ENCODE measurements at regions not wholly inside any gene's neighbourhood (a gene's known extent, or its start where the extent isn't known, plus 50 kb on each side); places are given as distances from the start of the nearest gene placed in this dataset.

GRCh38 chr12:13595536-13596443 lies 385.6 kb downstream of the GRIN2B start:
- no peak for DNase-seq (ENCODE audit: low spot score)

GRCh38 chr12:13594731-13595514 lies 386.5 kb downstream of the GRIN2B start:
- no peak for DNase-seq (ENCODE audit: low spot score)

- DNase-seq (ENCODE audit: low spot score) = no peak
These were observed 389.1 kb downstream of the GRIN2B start for GRCh38 chr12:13592063-13592942.

GRCh38 chr12:13591488-13591887 lies 389.9 kb downstream of the GRIN2B start:
- DNase-seq (ENCODE audit: low spot score) = no peak

GRCh38 chr12:13591059-13591458 lies 390.3 kb downstream of the GRIN2B start:
- no peak for DNase-seq (ENCODE audit: low spot score)

- no peak for DNase-seq (ENCODE audit: low spot score)
These were observed 392.0 kb downstream of the EMP1 start for GRCh38 chr12:13588574-13588973.

GRCh38 chr12:13587721-13588390 lies 391.3 kb downstream of the EMP1 start:
- no peak for DNase-seq (ENCODE audit: low spot score)

- no peak for DNase-seq (ENCODE audit: low spot score)
These were observed 389.8 kb downstream of the EMP1 start for GRCh38 chr12:13586361-13586760.

GRCh38 chr12:13584541-13584940 lies 388.0 kb downstream of the EMP1 start:
- no peak for DNase-seq (ENCODE audit: low spot score)

- no peak for DNase-seq (ENCODE audit: low spot score)
These were observed 387.1 kb downstream of the EMP1 start for GRCh38 chr12:13583630-13584029.

- DNase-seq (ENCODE audit: low spot score) = no peak
These were observed 385.9 kb downstream of the EMP1 start for GRCh38 chr12:13582421-13582820.

- DNase-seq (ENCODE audit: low spot score) = no peak
These were observed 384.5 kb downstream of the EMP1 start for GRCh38 chr12:13581031-13581430.

- no peak for DNase-seq (ENCODE audit: low spot score)
These were observed 383.7 kb downstream of the EMP1 start for GRCh38 chr12:13580206-13580605.

- DNase-seq (ENCODE audit: low spot score) = no peak
These were observed 380.5 kb downstream of the EMP1 start for GRCh38 chr12:13576935-13577500.

GRCh38 chr12:13573698-13574321 lies 377.3 kb downstream of the EMP1 start:
- DNase-seq (ENCODE audit: low spot score) = peak; percentile 4

GRCh38 chr12:13571035-13571434 lies 374.5 kb downstream of the EMP1 start:
- no peak for DNase-seq (ENCODE audit: low spot score)

GRCh38 chr12:13570005-13570694 lies 373.6 kb downstream of the EMP1 start:
- DNase-seq (ENCODE audit: low spot score) = no peak

GRCh38 chr12:13566292-13566691 lies 369.8 kb downstream of the EMP1 start:
- no peak for DNase-seq (ENCODE audit: low spot score)

GRCh38 chr12:13564266-13564810 lies 367.8 kb downstream of the EMP1 start:
- DNase-seq (ENCODE audit: low spot score) = no peak

- no peak for DNase-seq (ENCODE audit: low spot score)
These were observed 367.2 kb downstream of the EMP1 start for GRCh38 chr12:13563743-13564125.
